Neural progenitor cell (in vitro differentiated cells): ENCODE measurements at regions not wholly inside any gene's neighbourhood (a gene's known extent, or its start where the extent isn't known, plus 50 kb on each side); places are given as distances from the start of the nearest gene placed in this dataset.

Source experiments
- DNase-seq: peaks from one replicate; pipeline ENCODE4 v3.0.0-alpha.2; 2016; ENCODE audit warnings: low spot score
- H2AFZ ChIP-seq: fragments of 200-600 bp; sonication (generic); replicated peaks from 2 replicates; pipeline ENCODE4 v1.6.1; 2016; ENCODE audit warnings: antibody characterized with exemption
- H3F3A ChIP-seq: fragments of 200-600 bp; sonication (generic); 2 replicates; pipeline ENCODE4 v1.6.1; 2016; ENCODE audit warnings: antibody characterized with exemption, low read depth
- H3K27ac ChIP-seq: fragments of 200-600 bp; sonication (generic); 2 replicates; pipeline ENCODE4 v1.5.1; 2016; ENCODE audit warnings: mild to moderate bottlenecking
- H3K27me3 ChIP-seq: fragments of 200-600 bp; sonication (generic); 2 replicates; pipeline ENCODE4 v1.6.1; 2016; ENCODE audit warnings: mild to moderate bottlenecking, moderate library complexity
- H3K36me3 ChIP-seq: fragments of 200-600 bp; sonication (generic); 2 replicates; pipeline ENCODE4 v1.5.1; 2016
- H3K4me1 ChIP-seq: fragments of 200-600 bp; sonication (generic); 2 replicates; pipeline ENCODE4 v1.6.1; 2016; ENCODE audit warnings: mixed run types
- H3K4me2 ChIP-seq: fragments of 200-600 bp; sonication (generic); 2 replicates; pipeline ENCODE4 v1.6.1; 2016
- H3K4me3 ChIP-seq: fragments of 200-600 bp; sonication (generic); 2 replicates; pipeline ENCODE4 v1.5.1; 2016
- H3K79me2 ChIP-seq: fragments of 200-600 bp; sonication (generic); 2 replicates; pipeline ENCODE4 v1.6.1; 2016; ENCODE audit warnings: low read depth
- H3K9ac ChIP-seq: fragments of 200-600 bp; sonication (generic); 2 replicates; pipeline ENCODE4 v1.6.1; 2016
- H3K9me3 ChIP-seq: fragments of 200-600 bp; sonication (generic); 2 replicates; pipeline ENCODE4 v1.5.1; 2016; ENCODE audit warnings: low read depth
- H4K20me1 ChIP-seq: fragments of 200-600 bp; sonication (generic); 2 replicates; pipeline ENCODE4 v1.6.1; 2016; ENCODE audit warnings: low read depth
- H3K27ac Mint-ChIP-seq: 3 replicates; pipeline ENCODE4 v1.8.0; 2021; ENCODE audit warnings: mixed read lengths
- H3K27me3 Mint-ChIP-seq: 2 replicates; pipeline ENCODE4 v1.8.0; 2022; ENCODE audit warnings: low read depth, mild to moderate bottlenecking, inconsistent platforms, moderate library complexity, mixed read lengths; ENCODE audit not compliant: insufficient read depth
- H3K36me3 Mint-ChIP-seq: 3 replicates; pipeline ENCODE4 v1.8.0; 2021; ENCODE audit warnings: mixed read lengths
- H3K4me1 Mint-ChIP-seq: 3 replicates; pipeline ENCODE4 v1.8.0; 2021; ENCODE audit warnings: mixed read lengths
- H3K4me3 Mint-ChIP-seq: 3 replicates; pipeline ENCODE4 v1.8.0; 2021; ENCODE audit warnings: mild to moderate bottlenecking, moderate library complexity, mixed read lengths
- H3K9me3 Mint-ChIP-seq: 3 replicates; pipeline ENCODE4 v1.8.0; 2020; ENCODE audit warnings: mixed read lengths
- EZH2 ChIP-seq: fragments of 200-600 bp; sonication (generic); IDR thresholded peaks from 2 replicates; pipeline ENCODE4 v1.6.1; 2017; ENCODE audit warnings: antibody characterized with exemption, mild to moderate bottlenecking, moderate library complexity
- EZH2phosphoT487 ChIP-seq: fragments of 200-600 bp; sonication (generic); IDR thresholded peaks from 2 replicates; pipeline ENCODE4 v1.6.1; 2017; ENCODE audit warnings: antibody characterized with exemption
- TF ChIP-seq, protein P1 (sequence below): fragments of 200-600 bp; sonication (generic); IDR thresholded peaks from 2 replicates; pipeline ENCODE4 v1.5.1; 2017; ENCODE audit warnings: antibody characterized with exemption, mild to moderate bottlenecking

DNA sequence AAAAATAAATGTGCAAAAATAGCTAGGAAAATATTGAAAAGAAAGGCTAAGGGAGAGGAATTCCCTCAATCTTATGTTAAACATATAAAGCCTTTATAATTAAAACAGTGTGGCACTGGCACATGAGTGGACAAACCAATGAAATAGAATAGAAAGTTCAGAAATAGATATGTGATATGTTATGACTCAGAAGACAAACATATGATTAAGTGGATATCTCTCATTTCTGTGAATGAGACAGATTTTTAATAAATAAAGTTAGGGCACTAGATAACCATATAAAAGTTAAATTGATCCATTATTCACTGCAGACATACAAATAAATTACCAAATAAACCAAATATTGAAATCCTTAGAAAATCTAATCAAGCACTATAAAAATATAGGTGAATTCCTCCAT is 73.0 kb downstream of the ALG10B start:
- H3K79me2 ChIP-seq: no peaks in the 10 kb centered on the region
- TF ChIP-seq EZH2: no peak
- no peak for TF ChIP-seq EZH2phosphoT487
- TF ChIP-seq, protein P1, sequence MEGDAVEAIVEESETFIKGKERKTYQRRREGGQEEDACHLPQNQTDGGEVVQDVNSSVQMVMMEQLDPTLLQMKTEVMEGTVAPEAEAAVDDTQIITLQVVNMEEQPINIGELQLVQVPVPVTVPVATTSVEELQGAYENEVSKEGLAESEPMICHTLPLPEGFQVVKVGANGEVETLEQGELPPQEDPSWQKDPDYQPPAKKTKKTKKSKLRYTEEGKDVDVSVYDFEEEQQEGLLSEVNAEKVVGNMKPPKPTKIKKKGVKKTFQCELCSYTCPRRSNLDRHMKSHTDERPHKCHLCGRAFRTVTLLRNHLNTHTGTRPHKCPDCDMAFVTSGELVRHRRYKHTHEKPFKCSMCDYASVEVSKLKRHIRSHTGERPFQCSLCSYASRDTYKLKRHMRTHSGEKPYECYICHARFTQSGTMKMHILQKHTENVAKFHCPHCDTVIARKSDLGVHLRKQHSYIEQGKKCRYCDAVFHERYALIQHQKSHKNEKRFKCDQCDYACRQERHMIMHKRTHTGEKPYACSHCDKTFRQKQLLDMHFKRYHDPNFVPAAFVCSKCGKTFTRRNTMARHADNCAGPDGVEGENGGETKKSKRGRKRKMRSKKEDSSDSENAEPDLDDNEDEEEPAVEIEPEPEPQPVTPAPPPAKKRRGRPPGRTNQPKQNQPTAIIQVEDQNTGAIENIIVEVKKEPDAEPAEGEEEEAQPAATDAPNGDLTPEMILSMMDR: no peak
- Mint-ChIP-seq H3K36me3 (no peaks in the 10 kb centered on the region), H3K4me3 (no peak overlapping the region), H3K27me3 (no peaks in the 10 kb centered on the region), H3K27ac (no peak overlapping the region), H3K4me1 (peaks cover 3% of the 10 kb centered on the region), H3K9me3 (peaks cover 2% of the 10 kb centered on the region)
- H3K27me3 ChIP-seq: no peaks in the 10 kb centered on the region
- no peak overlapping the region for H3K9ac ChIP-seq
- H2AFZ ChIP-seq: no peak overlapping the region
- H3F3A ChIP-seq: no peaks in the 10 kb centered on the region
- H3K4me2 ChIP-seq: no peak overlapping the region
- DNase-seq: no peak
- H3K36me3 ChIP-seq: no peaks in the 10 kb centered on the region
- no peaks in the 10 kb centered on the region for H3K9me3 ChIP-seq
- H3K4me1 ChIP-seq: no peaks in the 10 kb centered on the region
- H4K20me1 ChIP-seq: no peaks in the 10 kb centered on the region
- no peak overlapping the region for H3K4me3 ChIP-seq
- H3K27ac ChIP-seq: no peak overlapping the region

DNA sequence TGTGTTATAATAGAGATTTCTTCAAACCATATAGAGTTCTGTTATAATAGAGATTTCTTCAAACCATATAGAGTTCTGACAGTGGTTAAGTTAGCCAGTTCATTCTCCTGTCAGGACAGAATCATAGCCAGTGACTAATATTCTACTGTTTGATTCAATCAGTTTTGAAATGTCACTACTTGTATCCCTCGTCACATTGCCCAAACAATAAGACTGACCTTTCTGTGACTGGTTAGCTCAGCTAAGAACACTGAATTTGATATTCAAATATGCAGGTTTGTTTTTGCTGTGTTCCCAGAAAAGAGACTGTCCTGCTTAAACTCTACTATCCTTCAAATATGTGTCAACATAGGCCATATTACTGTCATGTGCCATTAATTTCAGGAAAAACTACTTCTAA is 74.4 kb downstream of the ALG10B start:
- Mint-ChIP-seq H3K4me3 (no peak overlapping the region), H3K27me3 (no peaks in the 10 kb centered on the region), H3K4me1 (no peaks in the 10 kb centered on the region), H3K27ac (no peak overlapping the region), H3K9me3 (peaks cover 2% of the 10 kb centered on the region), H3K36me3 (no peaks in the 10 kb centered on the region)
- Histone ChIP-seq H3K4me2 (no peak overlapping the region), H3K4me3 (no peak overlapping the region), H3K27ac (no peak overlapping the region), H3F3A (no peaks in the 10 kb centered on the region), H4K20me1 (no peaks in the 10 kb centered on the region), H3K27me3 (no peaks in the 10 kb centered on the region), H3K36me3 (no peaks in the 10 kb centered on the region), H3K9ac (no peak overlapping the region), H2AFZ (no peak overlapping the region), H3K4me1 (no peaks in the 10 kb centered on the region), H3K9me3 (no peaks in the 10 kb centered on the region), H3K79me2 (no peaks in the 10 kb centered on the region)
- DNase-seq: no peak
- TF ChIP-seq, protein P1: no peak
- TF ChIP-seq EZH2phosphoT487 (no peak), EZH2 (no peak)

DNA sequence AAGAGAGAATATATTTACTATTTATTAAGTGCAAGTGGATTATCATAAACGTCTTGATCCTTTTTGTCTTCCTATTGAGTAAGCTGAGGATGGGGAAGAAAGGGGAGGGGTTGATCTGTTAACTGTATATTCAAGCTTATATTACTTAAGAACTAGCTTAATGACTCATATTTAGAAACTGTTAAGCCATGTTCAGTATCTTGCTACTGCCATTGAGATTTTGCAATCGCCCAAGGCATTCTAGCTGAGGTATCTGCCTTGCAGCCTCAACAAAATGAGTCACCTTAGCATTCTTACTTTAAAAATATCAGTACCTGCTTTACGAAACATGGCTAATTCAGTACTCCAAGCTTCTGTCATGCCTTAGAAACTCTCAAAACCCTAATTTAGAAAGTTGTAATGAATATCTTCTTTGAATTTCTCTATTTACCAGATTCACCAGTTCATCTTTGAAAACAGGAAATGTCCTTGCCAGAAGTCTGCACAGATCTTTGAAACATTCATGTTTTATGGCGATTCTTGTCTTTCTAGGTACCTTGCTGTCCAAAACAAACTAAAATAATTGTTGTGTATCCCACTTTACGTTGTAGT is 76.1 kb downstream of the ALG10B start:
- Mint-ChIP-seq H3K27me3 (no peaks in the 10 kb centered on the region), H3K4me1 (no peaks in the 10 kb centered on the region), H3K9me3 (peaks cover 5% of the 10 kb centered on the region), H3K27ac (no peak overlapping the region), H3K36me3 (no peaks in the 10 kb centered on the region), H3K4me3 (no peak overlapping the region)
- H3K9me3 ChIP-seq: peaks cover 8% of the 10 kb centered on the region
- no peaks in the 10 kb centered on the region for H3F3A ChIP-seq
- no peaks in the 10 kb centered on the region for H3K79me2 ChIP-seq
- peaks cover under 1% of the 10 kb centered on the region for H3K36me3 ChIP-seq
- no peaks in the 10 kb centered on the region for H3K27me3 ChIP-seq
- no peak overlapping the region for H3K27ac ChIP-seq
- H3K4me2 ChIP-seq: no peak overlapping the region
- no peak overlapping the region for H3K4me3 ChIP-seq
- DNase-seq: no peak
- TF ChIP-seq, protein P1: no peak
- TF ChIP-seq EZH2 (no peak), EZH2phosphoT487 (no peak)
- H3K4me1 ChIP-seq: no peaks in the 10 kb centered on the region
- no peak overlapping the region for H2AFZ ChIP-seq
- H3K9ac ChIP-seq: no peak overlapping the region
- H4K20me1 ChIP-seq: no peaks in the 10 kb centered on the region
